GM12878 (cell line): ENCODE measurements at regions not wholly inside any gene's neighbourhood (a gene's known extent, or its start where the extent isn't known, plus 50 kb on each side); places are given as distances from the start of the nearest gene placed in this dataset.

Experiments used
- CHD2 ChIP-seq: IDR thresholded peaks from 2 replicates; pipeline ENCODE4 v1.6.1; 2011; ENCODE audit warnings: low read depth, low read length, improper control_type of control experiment, borderline replicate concordance
- ETV6 ChIP-seq, 2 experiments: fragments of 450-650 bp in 1 of 2; IDR thresholded peaks in 1 of 2; conservative IDR thresholded peaks in 1 of 2; 2 replicates each; pipeline ENCODE4 v1.6.1; 2014; ENCODE audit warnings: antibody characterized with exemption in 1 of 2, borderline replicate concordance in 1 of 2, low read depth in 1 of 2, mild to moderate bottlenecking in 1 of 2, moderate library complexity in 1 of 2
- NR2C2 ChIP-seq: IDR thresholded peaks from 2 replicates; pipeline ENCODE4 v1.6.1; 2011; ENCODE audit warnings: borderline replicate concordance, low read depth; ENCODE audit not compliant: control insufficient read depth, insufficient read length
- POLR2AphosphoS5 ChIP-seq: IDR thresholded peaks from 2 replicates; pipeline ENCODE4 v1.6.1; 2011; ENCODE audit warnings: mild to moderate bottlenecking, low read length, inconsistent platforms
- TF ChIP-seq, protein P1 (sequence below): IDR thresholded peaks from 2 replicates; pipeline ENCODE4 v1.6.1; 2011; ENCODE audit warnings: low read depth, low read length, improper control_type of control experiment, borderline replicate concordance
- TF ChIP-seq, protein P2 (sequence below), 3 experiments: IDR thresholded peaks in 2 of 3; conservative IDR thresholded peaks in 1 of 3; 2 replicates each; pipeline ENCODE4 v1.5.1; 2011; ENCODE audit warnings: low read depth in 3 of 3, low read length in 3 of 3, mild to moderate bottlenecking in 3 of 3, control low read depth in 2 of 3, moderate library complexity in 2 of 3, inconsistent platforms in 1 of 3, mixed read lengths in 1 of 3; ENCODE audit not compliant: control insufficient read depth in 2 of 3, insufficient read depth in 1 of 3; ENCODE audit errors: extremely low read depth in 1 of 3
- TF ChIP-seq, protein P3 (sequence below): fragments of 450-650 bp; IDR thresholded peaks from 2 replicates; pipeline ENCODE4 v1.6.1; 2018; ENCODE audit warnings: borderline replicate concordance, mild to moderate bottlenecking; ENCODE audit not compliant: partially characterized antibody

DNA sequence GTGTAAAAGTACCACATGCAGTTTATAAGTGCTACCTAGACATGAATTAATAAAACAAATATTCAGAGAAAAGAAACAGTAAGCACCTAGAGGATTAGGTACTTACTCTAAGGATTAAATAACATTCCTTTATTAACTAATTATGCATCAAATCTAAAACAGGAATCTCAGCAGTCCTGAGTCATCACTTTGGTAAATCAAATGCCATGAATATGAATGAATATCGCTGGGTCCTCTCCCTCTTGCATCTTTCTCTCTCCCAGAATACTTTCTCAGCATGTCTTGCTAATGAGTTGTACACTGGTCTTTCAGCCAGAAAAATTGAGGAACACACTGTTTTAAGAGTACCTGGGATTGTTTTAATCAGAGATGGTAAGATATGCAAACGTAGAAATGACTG lies 225.5 kb upstream of the NFE2L3 start:
- TF ChIP-seq, protein P1, sequence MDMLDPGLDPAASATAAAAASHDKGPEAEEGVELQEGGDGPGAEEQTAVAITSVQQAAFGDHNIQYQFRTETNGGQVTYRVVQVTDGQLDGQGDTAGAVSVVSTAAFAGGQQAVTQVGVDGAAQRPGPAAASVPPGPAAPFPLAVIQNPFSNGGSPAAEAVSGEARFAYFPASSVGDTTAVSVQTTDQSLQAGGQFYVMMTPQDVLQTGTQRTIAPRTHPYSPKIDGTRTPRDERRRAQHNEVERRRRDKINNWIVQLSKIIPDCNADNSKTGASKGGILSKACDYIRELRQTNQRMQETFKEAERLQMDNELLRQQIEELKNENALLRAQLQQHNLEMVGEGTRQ: no peak
- TF ChIP-seq, protein P2, sequence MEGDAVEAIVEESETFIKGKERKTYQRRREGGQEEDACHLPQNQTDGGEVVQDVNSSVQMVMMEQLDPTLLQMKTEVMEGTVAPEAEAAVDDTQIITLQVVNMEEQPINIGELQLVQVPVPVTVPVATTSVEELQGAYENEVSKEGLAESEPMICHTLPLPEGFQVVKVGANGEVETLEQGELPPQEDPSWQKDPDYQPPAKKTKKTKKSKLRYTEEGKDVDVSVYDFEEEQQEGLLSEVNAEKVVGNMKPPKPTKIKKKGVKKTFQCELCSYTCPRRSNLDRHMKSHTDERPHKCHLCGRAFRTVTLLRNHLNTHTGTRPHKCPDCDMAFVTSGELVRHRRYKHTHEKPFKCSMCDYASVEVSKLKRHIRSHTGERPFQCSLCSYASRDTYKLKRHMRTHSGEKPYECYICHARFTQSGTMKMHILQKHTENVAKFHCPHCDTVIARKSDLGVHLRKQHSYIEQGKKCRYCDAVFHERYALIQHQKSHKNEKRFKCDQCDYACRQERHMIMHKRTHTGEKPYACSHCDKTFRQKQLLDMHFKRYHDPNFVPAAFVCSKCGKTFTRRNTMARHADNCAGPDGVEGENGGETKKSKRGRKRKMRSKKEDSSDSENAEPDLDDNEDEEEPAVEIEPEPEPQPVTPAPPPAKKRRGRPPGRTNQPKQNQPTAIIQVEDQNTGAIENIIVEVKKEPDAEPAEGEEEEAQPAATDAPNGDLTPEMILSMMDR (IDR thresholded peaks at IDR 0.05 in 2 of 3, conservative IDR thresholded peaks at IDR 0.05 in 1 of 3; ENCODE audit: control insufficient read depth in 2 of 3, extremely low read depth in 1 of 3, insufficient read depth in 1 of 3, low read depth in 3 of 3, low read length in 3 of 3): no peak
- no peak for TF ChIP-seq POLR2AphosphoS5
- no peak for TF ChIP-seq NR2C2
- TF ChIP-seq ETV6 (conservative IDR thresholded peaks at IDR 0.05 in 1 of 2, IDR thresholded peaks at IDR 0.05 in 1 of 2; ENCODE audit: borderline replicate concordance in 1 of 2, low read depth in 1 of 2): no peak
- no peak for TF ChIP-seq CHD2
- TF ChIP-seq, protein P3, sequence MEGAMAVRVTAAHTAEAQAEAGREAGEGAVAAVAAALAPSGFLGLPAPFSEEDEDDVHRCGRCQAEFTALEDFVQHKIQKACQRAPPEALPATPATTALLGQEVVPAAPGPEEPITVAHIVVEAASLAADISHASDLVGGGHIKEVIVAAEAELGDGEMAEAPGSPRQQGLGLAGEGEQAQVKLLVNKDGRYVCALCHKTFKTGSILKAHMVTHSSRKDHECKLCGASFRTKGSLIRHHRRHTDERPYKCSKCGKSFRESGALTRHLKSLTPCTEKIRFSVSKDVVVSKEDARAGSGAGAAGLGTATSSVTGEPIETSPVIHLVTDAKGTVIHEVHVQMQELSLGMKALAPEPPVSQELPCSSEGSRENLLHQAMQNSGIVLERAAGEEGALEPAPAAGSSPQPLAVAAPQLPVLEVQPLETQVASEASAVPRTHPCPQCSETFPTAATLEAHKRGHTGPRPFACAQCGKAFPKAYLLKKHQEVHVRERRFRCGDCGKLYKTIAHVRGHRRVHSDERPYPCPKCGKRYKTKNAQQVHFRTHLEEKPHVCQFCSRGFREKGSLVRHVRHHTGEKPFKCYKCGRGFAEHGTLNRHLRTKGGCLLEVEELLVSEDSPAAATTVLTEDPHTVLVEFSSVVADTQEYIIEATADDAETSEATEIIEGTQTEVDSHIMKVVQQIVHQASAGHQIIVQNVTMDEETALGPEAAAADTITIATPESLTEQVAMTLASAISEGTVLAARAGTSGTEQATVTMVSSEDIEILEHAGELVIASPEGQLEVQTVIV: no peak
